ENCODE measurements at regions not wholly inside any gene's neighbourhood (a gene's known extent, or its start where the extent isn't known, plus 50 kb on each side); places are given as distances from the start of the nearest gene placed in this dataset.

DNA sequence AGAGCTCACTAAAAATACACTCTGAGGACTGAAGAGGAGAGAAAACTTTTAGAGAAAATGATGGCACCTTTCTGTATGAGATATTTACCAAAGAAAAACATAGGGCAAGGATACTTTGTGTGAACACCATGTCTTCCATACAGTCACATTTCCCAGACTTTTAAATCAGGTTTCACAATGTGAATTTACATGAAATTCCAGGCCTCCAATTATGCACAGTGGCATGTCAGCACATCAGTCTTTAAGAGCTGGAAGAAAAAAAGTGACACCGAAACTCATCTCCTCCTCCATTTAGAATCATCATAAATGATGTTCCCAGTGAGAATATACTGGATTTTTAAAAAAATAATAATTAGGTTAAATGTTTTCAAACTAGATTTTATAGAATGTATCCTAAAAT is 232.2 kb upstream of the UBASH3B start (continued):
- TF ChIP-seq ZBTB5 (IDR thresholded peaks at IDR 0.05), result no peak
- TF ChIP-seq MBD1 (CRISPR knock-in tag; IDR thresholded peaks at IDR 0.05), result no peak
- TF ChIP-seq ZNF316 (IDR thresholded peaks at IDR 0.05), result no peak

GRCh38 chr11:122422682-122423081 is 232.8 kb upstream of the UBASH3B start:
- intact Hi-C loops (cut with micrococcal nuclease), result no loop called here
- Histone ChIP-seq H4K20me1 (replicated peaks; ENCODE audit: control insufficient read depth, insufficient read depth, low read length) (no peaks in the 10 kb centered on the region), H3K36me3 (ENCODE audit: control insufficient read depth, insufficient read depth, low read length) (no peaks in the 10 kb centered on the region), H3K4me1 (replicated peaks in 1 of 2; ENCODE audit: control insufficient read depth in 2 of 2, insufficient read depth in 2 of 2, low read length in 2 of 2) (no peaks in the 10 kb centered on the region), H3K4me2 (ENCODE audit: insufficient read depth, low read length) (no peak overlapping the region), H3K9me3 (replicated peaks; ENCODE audit: control insufficient read depth, insufficient read depth, low read depth, low read length) (0 out of 2 replicates have a peak, but pooled peaks cover 2% of the 10 kb centered on the region), H3K4me3 (no peak overlapping the region), H3K79me2 (ENCODE audit: control insufficient read depth, insufficient read depth, low read length) (no peaks in the 10 kb centered on the region), H2AFZ (ENCODE audit: low read depth, low read length) (no peak overlapping the region), H3K9ac (ENCODE audit: insufficient read depth in 1 of 2, low read depth in 2 of 2, low read length in 2 of 2) (no peak overlapping the region), H3K27ac (ENCODE audit: extremely low read depth, low read depth, low read length) (no peak overlapping the region), H3K9me1 (ENCODE audit: control insufficient read depth, insufficient read depth, low read length) (no peaks in the 10 kb centered on the region), H3K27me3 (ENCODE audit: control insufficient read depth in 2 of 2, insufficient read depth in 2 of 2, low read length in 2 of 2) (no peaks in the 10 kb centered on the region)
- FAIRE-seq (no peak), DNase-seq (ENCODE audit: extremely low read depth in 1 of 4, low spot score in 3 of 4) (no peak), ATAC-seq (no peak)
- no TSS peak for BruUV-seq (replicated peaks)
- in situ Hi-C loops (cut with MboI), result no loop called here
- CTCF ChIA-PET (ENCODE audit: low intra/inter-chr PET ratio), result no interaction called here
- TF ChIP-seq ARID3B (CRISPR knock-in tag; IDR thresholded peaks at IDR 0.05; ENCODE audit: borderline replicate concordance) (no peak), HDAC3 (IDR thresholded peaks at IDR 0.05; ENCODE audit: borderline replicate concordance, partially characterized antibody) (no peak), GATA2 (CRISPR knock-in tag; IDR thresholded peaks at IDR 0.05) (no peak), SREBF1 (IDR thresholded peaks at IDR 0.05; ENCODE audit: borderline replicate concordance, low read depth, low read length) (no peak), C11orf30 (IDR thresholded peaks at IDR 0.05; ENCODE audit: low read depth) (no peak), ZNF197 (CRISPR knock-in tag; IDR thresholded peaks at IDR 0.05; ENCODE audit: low read depth) (no peak), KLF6 (CRISPR knock-in tag; IDR thresholded peaks at IDR 0.05; ENCODE audit: borderline replicate concordance) (no peak), RBM15 (IDR thresholded peaks at IDR 0.05; ENCODE audit: insufficient read depth, low read length) (no peak), SMARCC2 (IDR thresholded peaks at IDR 0.05; ENCODE audit: low read depth) (no peak), SREBF2 (CRISPR knock-in tag; IDR thresholded peaks at IDR 0.05) (no peak), HIVEP1 (CRISPR knock-in tag; IDR thresholded peaks at IDR 0.05) (no peak), KDM5B (IDR thresholded peaks at IDR 0.05; ENCODE audit: insufficient replicate concordance, low read depth, low read length) (no peak)
- 0% methylated on average over 4 of the region's 4 CpGs for WGBS (ENCODE audit: insufficient coverage, low coverage, missing lambda C conversion rate)
- POLR2A ChIA-PET, result no interaction called here

All from K562 (cell line).